ENCODE measurements at regions not wholly inside any gene's neighbourhood (a gene's known extent, or its start where the extent isn't known, plus 50 kb on each side); places are given as distances from the start of the nearest gene placed in this dataset.

DNA sequence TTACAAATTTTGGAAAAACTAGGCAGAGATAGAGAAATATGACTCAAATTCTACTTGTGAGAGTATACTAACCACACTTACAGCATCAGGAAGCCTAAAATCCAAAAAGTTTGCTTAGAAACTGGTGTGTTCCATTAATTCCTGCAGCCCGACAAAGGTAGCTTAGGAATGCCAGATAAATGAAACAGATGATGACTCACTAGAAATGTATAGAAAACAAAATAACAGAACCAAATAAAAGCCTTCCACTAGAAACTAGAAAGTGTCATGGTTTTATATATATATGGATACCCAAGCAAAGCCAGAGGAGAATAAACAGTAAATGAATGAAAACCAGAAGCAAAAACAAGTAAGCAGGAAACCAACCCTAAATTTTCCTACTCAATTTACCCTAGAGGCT is 272.2 kb upstream of the PRDM9 start:
- no peak for DNase-seq
- 88 to 89% methylated on average over 1 of the region's 1 CpG for WGBS, 2 donors
- Histone ChIP-seq H3K4me1 (no peaks in the 10 kb centered on the region), H3K27ac (no peak overlapping the region), H3K4me3 (no peak overlapping the region), H3K27me3 (no peaks in the 10 kb centered on the region), H3K9me3 (no peaks in the 10 kb centered on the region), H3K36me3 (no peaks in the 10 kb centered on the region)
- ATAC-seq (ENCODE audit: low FRiP score in 2 of 2): no peak
- TF ChIP-seq POLR2AphosphoS5 (IDR thresholded peaks at IDR 0.05): no peak
- no peak for TF ChIP-seq POLR2A (IDR thresholded peaks at IDR 0.05)
- no peak for TF ChIP-seq EP300 (IDR thresholded peaks at IDR 0.05)
- TF ChIP-seq, protein P1, sequence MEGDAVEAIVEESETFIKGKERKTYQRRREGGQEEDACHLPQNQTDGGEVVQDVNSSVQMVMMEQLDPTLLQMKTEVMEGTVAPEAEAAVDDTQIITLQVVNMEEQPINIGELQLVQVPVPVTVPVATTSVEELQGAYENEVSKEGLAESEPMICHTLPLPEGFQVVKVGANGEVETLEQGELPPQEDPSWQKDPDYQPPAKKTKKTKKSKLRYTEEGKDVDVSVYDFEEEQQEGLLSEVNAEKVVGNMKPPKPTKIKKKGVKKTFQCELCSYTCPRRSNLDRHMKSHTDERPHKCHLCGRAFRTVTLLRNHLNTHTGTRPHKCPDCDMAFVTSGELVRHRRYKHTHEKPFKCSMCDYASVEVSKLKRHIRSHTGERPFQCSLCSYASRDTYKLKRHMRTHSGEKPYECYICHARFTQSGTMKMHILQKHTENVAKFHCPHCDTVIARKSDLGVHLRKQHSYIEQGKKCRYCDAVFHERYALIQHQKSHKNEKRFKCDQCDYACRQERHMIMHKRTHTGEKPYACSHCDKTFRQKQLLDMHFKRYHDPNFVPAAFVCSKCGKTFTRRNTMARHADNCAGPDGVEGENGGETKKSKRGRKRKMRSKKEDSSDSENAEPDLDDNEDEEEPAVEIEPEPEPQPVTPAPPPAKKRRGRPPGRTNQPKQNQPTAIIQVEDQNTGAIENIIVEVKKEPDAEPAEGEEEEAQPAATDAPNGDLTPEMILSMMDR (IDR thresholded peaks at IDR 0.05): no peak

DNA sequence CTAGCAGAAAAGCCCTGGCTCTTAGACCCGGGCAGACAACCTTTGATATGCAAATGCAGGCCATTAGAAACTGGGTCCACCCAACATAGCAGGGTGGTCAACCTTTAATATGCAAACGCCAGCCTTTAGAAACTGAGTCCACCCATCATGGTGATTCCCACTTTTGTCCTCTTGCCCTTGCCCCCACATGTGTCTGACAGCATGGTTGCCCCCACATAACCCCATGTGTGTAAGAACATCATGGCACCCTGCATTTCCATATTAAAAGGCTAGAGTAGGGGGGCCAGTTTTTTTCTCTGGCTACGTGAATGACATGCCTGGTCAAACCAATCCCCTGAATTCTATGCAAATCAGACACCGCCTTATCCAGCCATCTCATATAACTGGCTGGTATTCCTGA is 273.2 kb upstream of the PRDM9 start:
- ATAC-seq (ENCODE audit: low FRiP score in 2 of 2): no peak
- no peaks in the 10 kb centered on the region for H3K9me3 ChIP-seq
- H3K4me3 ChIP-seq: no peak overlapping the region
- no peaks in the 10 kb centered on the region for H3K27me3 ChIP-seq
- H3K4me1 ChIP-seq: no peaks in the 10 kb centered on the region
- H3K36me3 ChIP-seq: no peaks in the 10 kb centered on the region
- TF ChIP-seq, protein P1 (IDR thresholded peaks at IDR 0.05): no peak
- TF ChIP-seq EP300 (IDR thresholded peaks at IDR 0.05) (no peak), POLR2AphosphoS5 (IDR thresholded peaks at IDR 0.05) (no peak), POLR2A (IDR thresholded peaks at IDR 0.05) (no peak)
- WGBS, 2 donors: 78 to 80% methylated on average over 4 of the region's 4 CpGs
- DNase-seq: no peak
- H3K27ac ChIP-seq: no peak overlapping the region

DNA sequence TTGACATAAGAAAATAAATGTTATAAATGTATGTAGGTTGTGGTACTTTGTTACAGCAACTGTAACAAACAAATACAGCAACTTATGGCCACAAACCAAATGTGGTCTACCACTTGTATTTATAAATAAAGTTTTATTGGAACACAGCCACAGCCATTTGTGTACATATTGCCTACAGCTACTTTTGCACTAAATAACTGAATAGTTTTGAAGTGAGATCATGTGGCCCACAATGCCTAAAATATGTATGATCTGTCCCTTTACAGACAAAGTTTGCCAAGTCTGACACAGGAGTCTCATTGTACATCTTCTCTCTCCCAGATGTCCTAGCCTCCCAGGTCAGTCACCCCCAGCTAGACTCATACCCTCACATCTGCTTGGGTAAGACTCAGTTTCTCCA is 283.6 kb upstream of the PRDM9 start:
- H3K27ac ChIP-seq: no peak overlapping the region
- H3K27me3 ChIP-seq: no peaks in the 10 kb centered on the region
- ATAC-seq (ENCODE audit: low FRiP score in 2 of 2) (no peak), DNase-seq (no peak)
- TF ChIP-seq, protein P1 (IDR thresholded peaks at IDR 0.05): no peak
- TF ChIP-seq EP300 (IDR thresholded peaks at IDR 0.05): no peak
- no peak for TF ChIP-seq POLR2A (IDR thresholded peaks at IDR 0.05)
- no peak for TF ChIP-seq POLR2AphosphoS5 (IDR thresholded peaks at IDR 0.05)
- H3K4me3 ChIP-seq: no peak overlapping the region
- no peaks in the 10 kb centered on the region for H3K9me3 ChIP-seq
- H3K36me3 ChIP-seq: no peaks in the 10 kb centered on the region
- H3K4me1 ChIP-seq: no peaks in the 10 kb centered on the region

DNA sequence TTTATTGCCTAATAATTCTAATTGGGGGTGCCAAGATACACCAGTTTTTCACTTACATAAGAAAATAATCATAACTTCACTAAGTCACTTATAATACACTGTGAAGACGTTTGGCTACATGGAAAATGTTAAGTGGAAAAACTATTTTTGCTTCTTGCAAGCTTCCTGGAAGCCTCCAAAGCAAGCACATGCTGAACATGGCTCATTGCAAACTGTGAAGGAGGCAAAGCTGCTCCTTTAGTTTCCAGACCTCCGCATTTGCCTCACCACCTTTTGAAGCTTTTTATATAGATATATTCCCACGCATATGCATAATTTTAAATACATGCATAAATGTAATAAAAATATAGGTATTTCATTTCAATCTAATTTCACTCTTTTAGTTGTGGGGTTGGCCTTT is 285.6 kb upstream of the PRDM9 start:
- TF ChIP-seq POLR2A (IDR thresholded peaks at IDR 0.05): no peak
- TF ChIP-seq, protein P1 (IDR thresholded peaks at IDR 0.05): no peak
- TF ChIP-seq POLR2AphosphoS5 (IDR thresholded peaks at IDR 0.05): no peak
- TF ChIP-seq EP300 (IDR thresholded peaks at IDR 0.05): no peak
- no peak for DNase-seq
- Histone ChIP-seq H3K4me1 (no peaks in the 10 kb centered on the region), H3K36me3 (no peaks in the 10 kb centered on the region), H3K4me3 (no peak overlapping the region), H3K27me3 (no peaks in the 10 kb centered on the region), H3K27ac (no peak overlapping the region), H3K9me3 (no peaks in the 10 kb centered on the region)
- no peak for ATAC-seq (ENCODE audit: low FRiP score in 2 of 2)
- 76% methylated on average over 3 of the region's 3 CpGs for WGBS, 2 donors

DNA sequence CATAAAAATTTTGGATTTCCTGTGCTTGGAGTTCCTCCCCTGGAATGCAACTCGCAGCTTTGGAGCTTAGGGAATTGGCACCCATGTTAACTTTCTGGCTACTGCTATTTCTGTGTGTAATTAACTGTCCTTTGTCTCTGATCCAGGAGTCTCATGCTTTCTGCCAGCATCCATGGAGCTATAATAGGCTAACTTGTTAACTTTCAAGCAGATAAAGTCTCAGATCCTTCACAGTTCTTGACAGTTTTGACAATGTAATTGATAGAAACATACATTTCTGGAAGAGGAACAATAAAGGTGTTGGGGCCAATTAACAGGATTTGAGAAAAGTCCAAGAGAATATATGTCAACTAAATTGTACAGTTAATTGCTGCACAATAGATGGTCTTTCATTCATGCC is 290.2 kb upstream of the PRDM9 start:
- 72 to 79% methylated on average over 1 of the region's 1 CpG for WGBS, 2 donors
- DNase-seq (no peak), ATAC-seq (ENCODE audit: low FRiP score in 2 of 2) (no peak)
- no peak overlapping the region for H3K4me3 ChIP-seq
- H3K9me3 ChIP-seq: no peaks in the 10 kb centered on the region
- TF ChIP-seq POLR2A (IDR thresholded peaks at IDR 0.05) (no peak), EP300 (IDR thresholded peaks at IDR 0.05) (no peak), POLR2AphosphoS5 (IDR thresholded peaks at IDR 0.05) (no peak)
- TF ChIP-seq, protein P1 (IDR thresholded peaks at IDR 0.05): no peak
- H3K4me1 ChIP-seq: no peaks in the 10 kb centered on the region
- no peaks in the 10 kb centered on the region for H3K27me3 ChIP-seq
- H3K36me3 ChIP-seq: no peaks in the 10 kb centered on the region
- H3K27ac ChIP-seq: no peak overlapping the region
